IMR-90 (cell line): ENCODE measurements at regions not wholly inside any gene's neighbourhood (a gene's known extent, or its start where the extent isn't known, plus 50 kb on each side); places are given as distances from the start of the nearest gene placed in this dataset.

ENCODE experiments used
- ATAC-seq: fragments of 200-7000 bp; cut with Tn5 transposase; 2 replicates; pipeline ENCODE4 v1.9.1; 2020; ENCODE audit warnings: low read depth, mild to moderate bottlenecking, moderate library complexity
- BruUV-seq: library from RNA; stranded (reverse); fragments of 400-500 nt; replicated peaks from 2 replicates; lab custom pipeline; 2021; lab: Mats Ljungman, UMichigan
- CTCF ChIA-PET: fragments of 300-600 bp; formaldehyde crosslinking; extraction: SDS; loops from one replicate; lab custom pipeline; 2021; ENCODE audit warnings: antibody characterized with exemption; lab: Yijun Ruan, JAX
- POLR2A ChIA-PET: fragments of 300-600 bp; sonication (Branson Sonifier 250); formaldehyde crosslinking; loops from one replicate; lab custom pipeline; 2022; ENCODE audit warnings: antibody characterized with exemption; ENCODE audit not compliant: unreplicated experiment; lab: Charles Lee
- DNase-seq: peaks from one replicate; pipeline ENCODE4 v3.0.0; 2013
- H2AFZ ChIP-seq: replicated peaks from 2 replicates; pipeline ENCODE3; 2013; ENCODE audit warnings: low read length, mild to moderate bottlenecking; ENCODE audit not compliant: poor library complexity
- H2AK5ac ChIP-seq: 2 replicates; pipeline ENCODE4 v1.6.1; 2013; ENCODE audit warnings: low read depth, low read length, inconsistent platforms
- H2AK9ac ChIP-seq: replicated peaks from 2 replicates; pipeline ENCODE3; 2013; ENCODE audit warnings: mild to moderate bottlenecking, low read depth, low read length, moderate library complexity; ENCODE audit not compliant: poor library complexity
- H2BK120ac ChIP-seq: 2 replicates; pipeline ENCODE4 v1.6.1; 2013; ENCODE audit warnings: low read depth, low read length, inconsistent platforms
- H2BK15ac ChIP-seq: 3 replicates; pipeline ENCODE4 v1.6.1; 2013; ENCODE audit warnings: low read depth, low read length, inconsistent platforms
- H2BK20ac ChIP-seq: 2 replicates; pipeline ENCODE4 v1.6.1; 2013; ENCODE audit warnings: low read depth, mild to moderate bottlenecking, inconsistent platforms, low read length, moderate library complexity
- H2BK5ac ChIP-seq: 2 replicates; pipeline ENCODE4 v1.6.1; 2013; ENCODE audit warnings: mild to moderate bottlenecking, low read depth, low read length, inconsistent platforms; ENCODE audit not compliant: poor library complexity, severe bottlenecking
- H3K14ac ChIP-seq: replicated peaks from 2 replicates; pipeline ENCODE4 v1.6.1; 2013; ENCODE audit warnings: low read depth, low read length, inconsistent platforms
- H3K18ac ChIP-seq: 2 replicates; pipeline ENCODE4 v1.6.1; 2013; ENCODE audit warnings: low read depth, low read length, control low read depth
- H3K23ac ChIP-seq: 2 replicates; pipeline ENCODE4 v1.6.1; 2013; ENCODE audit warnings: low read depth, low read length, inconsistent platforms
- H3K27ac ChIP-seq: 2 replicates; pipeline ENCODE4 v1.5.1; 2013; ENCODE audit warnings: mild to moderate bottlenecking, control low read depth, low read length; ENCODE audit not compliant: insufficient read depth
- H3K27me3 ChIP-seq: 2 replicates; pipeline ENCODE4 v1.6.1; 2013; ENCODE audit warnings: low read length; ENCODE audit not compliant: control insufficient read depth, insufficient read depth
- H3K36me3 ChIP-seq: 2 replicates; pipeline ENCODE4 v1.6.1; 2013; ENCODE audit warnings: low read length, mixed read lengths; ENCODE audit not compliant: control insufficient read depth, insufficient read depth
- H3K4ac ChIP-seq: 2 replicates; pipeline ENCODE4 v1.6.1; 2013; ENCODE audit warnings: low read depth, low read length, inconsistent platforms
- H3K4me1 ChIP-seq: 2 replicates; pipeline ENCODE4 v1.6.1; 2013; ENCODE audit warnings: low read length, mixed read lengths; ENCODE audit not compliant: control insufficient read depth, insufficient read depth
- H3K4me2 ChIP-seq: 2 replicates; pipeline ENCODE4 v1.6.1; 2013; ENCODE audit warnings: low read depth, mild to moderate bottlenecking, control low read depth, low read length, moderate library complexity
- H3K4me3 ChIP-seq: 2 replicates; pipeline ENCODE4 v1.5.1; 2013; ENCODE audit warnings: low read depth, mild to moderate bottlenecking, control low read depth, low read length, moderate library complexity; ENCODE audit not compliant: insufficient read depth
- H3K56ac ChIP-seq: 2 replicates; pipeline ENCODE4 v1.6.1; 2013; ENCODE audit warnings: low read length, inconsistent platforms; ENCODE audit not compliant: insufficient read depth; ENCODE audit errors: extremely low read depth
- H3K79me1 ChIP-seq, 2 experiments: 2 replicates each; pipeline ENCODE4 v1.6.1; 2013; ENCODE audit warnings: low read length in 2 of 2, inconsistent platforms in 1 of 2, low read depth in 1 of 2
- H3K9ac ChIP-seq: 2 replicates; pipeline ENCODE4 v1.6.1; 2013; ENCODE audit warnings: low read depth, low read length, control low read depth
- H3K9me1 ChIP-seq: 2 replicates; pipeline ENCODE4 v1.6.1; 2013; ENCODE audit warnings: low read length, inconsistent platforms; ENCODE audit not compliant: insufficient read depth
- H3K9me3 ChIP-seq: 2 replicates; pipeline ENCODE4 v1.6.1; 2013; ENCODE audit warnings: low read length; ENCODE audit not compliant: control insufficient read depth, insufficient read depth
- H4K20me1 ChIP-seq: 2 replicates; pipeline ENCODE4 v1.6.1; 2013; ENCODE audit warnings: low read length, inconsistent platforms; ENCODE audit not compliant: insufficient read depth
- H4K5ac ChIP-seq: 2 replicates; pipeline ENCODE4 v1.6.1; 2013; ENCODE audit warnings: mild to moderate bottlenecking, low read depth, low read length, control low read depth
- H4K8ac ChIP-seq, 2 experiments: 2 replicates each; pipeline ENCODE4 v1.6.1; 2013; ENCODE audit warnings: low read depth in 2 of 2, low read length in 2 of 2, control low read depth in 1 of 2, inconsistent platforms in 1 of 2
- H4K91ac ChIP-seq: 2 replicates; pipeline ENCODE4 v1.6.1; 2013; ENCODE audit warnings: low read depth, low read length, inconsistent platforms; ENCODE audit not compliant: insufficient read depth
- MAFK ChIP-seq: IDR thresholded peaks from 2 replicates; pipeline ENCODE4 v1.6.1; 2012; ENCODE audit warnings: low read depth, low read length, improper control_type of control experiment
- MAZ ChIP-seq: IDR thresholded peaks from 2 replicates; pipeline ENCODE4 v1.6.1; 2012; ENCODE audit warnings: low read depth, mild to moderate bottlenecking, low read length, improper control_type of control experiment, moderate library complexity, borderline replicate concordance
- NFE2L2 ChIP-seq: fragments of 150-350 bp; IDR thresholded peaks from 2 replicates; pipeline ENCODE4 v1.6.1; 2016; ENCODE audit warnings: low read depth, mild to moderate bottlenecking, low read length
- RFX5 ChIP-seq: IDR thresholded peaks from 2 replicates; pipeline ENCODE4 v1.8.0; 2012; ENCODE audit warnings: low read depth, mild to moderate bottlenecking, low read length, moderate library complexity
- WGBS, 2 experiments: methylation state at CpG; one replicate each; pipeline versions ENCODE4 v1.1.5 to v1.1.7; 2013; ENCODE audit warnings: missing lambda C conversion rate in 2 of 2; ENCODE audit not compliant: insufficient read length in 1 of 2; ENCODE audit errors: extremely low coverage in 2 of 2; 5-methylcytosine and 5-hydroxymethylcytosine counted together
- dilution Hi-C: fragments of 300-500 bp; cut with HindIII; formaldehyde crosslinking; loops from one replicate; pipeline ENCODE4 v1.14.3; 2018; ENCODE audit warnings: low sequenced_read_pairs; ENCODE audit not compliant: unreplicated experiment
- in situ Hi-C: fragments of 300-500 bp; cut with MboI; formaldehyde crosslinking; loops from 3 replicates; pipeline ENCODE4 v1.14.3; 2019; ENCODE audit warnings: low sequenced_read_pairs, inconsistent platforms, mixed read lengths
- intact Hi-C: fragments of 100-400 bp; cut with micrococcal nuclease; formaldehyde crosslinking; loops from 2 replicates; pipeline ENCODE4 v1.10.0; 2022

DNA sequence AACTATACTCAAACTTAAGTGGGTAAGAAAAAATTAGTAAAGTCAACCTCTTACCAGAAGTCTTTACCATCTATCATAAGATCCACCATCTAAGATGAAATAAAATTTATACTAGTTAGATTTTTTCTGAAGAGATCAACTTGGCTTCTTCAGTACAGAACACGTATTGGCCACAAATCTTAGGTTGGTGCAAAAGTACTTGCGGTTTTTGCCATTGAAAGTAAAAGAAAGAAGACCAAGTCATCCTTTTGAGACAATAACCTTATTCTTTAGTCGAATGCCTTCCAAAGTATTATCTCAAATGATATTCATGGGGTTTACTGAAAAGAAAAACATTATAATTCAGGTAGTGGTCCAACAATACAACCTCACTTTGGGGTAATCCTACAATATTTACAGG is 292.6 kb upstream of the PTCHD4 start:
- intact Hi-C loops (no loop called here), dilution Hi-C loops (no loop called here), in situ Hi-C loops (no loop called here)
- Histone ChIP-seq H3K27ac (no peak overlapping the region), H3K56ac (no peak overlapping the region), H2BK5ac (no peak overlapping the region), H3K14ac (no peak overlapping the region), H2AK9ac (no peak overlapping the region), H2BK120ac (no peak overlapping the region), H2BK20ac (no peak overlapping the region), H3K9me3 (no peaks in the 10 kb centered on the region), H3K79me1 (no peaks in the 10 kb centered on the region), H4K8ac (no peak overlapping the region), H3K4me3 (no peak overlapping the region), H3K23ac (no peak overlapping the region), H3K18ac (no peak overlapping the region), H4K20me1 (no peaks in the 10 kb centered on the region), H3K9me1 (no peaks in the 10 kb centered on the region), H2AFZ (no peak overlapping the region), H3K4ac (no peak overlapping the region), H4K5ac (no peak overlapping the region), H3K36me3 (no peaks in the 10 kb centered on the region), H3K9ac (no peak overlapping the region), H3K4me1 (no peaks in the 10 kb centered on the region), H4K91ac (no peak overlapping the region), H2BK15ac (no peak overlapping the region), H2AK5ac (no peak overlapping the region), H3K27me3 (no peaks in the 10 kb centered on the region), H3K4me2 (no peak overlapping the region)
- POLR2A ChIA-PET: no interaction called here
- ATAC-seq (no peak), DNase-seq (no peak)
- WGBS, 2 experiments: no CpG with 5 or more reads among the region's 3 CpGs
- no TSS peak for BruUV-seq
- CTCF ChIA-PET: interaction anchor here (0.6 kb wide), 1 partner anchor 351 kb away, joined by 4 read pairs; no protein-coding TSS in a partner anchor
- TF ChIP-seq MAFK (no peak), MAZ (no peak), RFX5 (no peak), NFE2L2 (no peak)
